NCI-H1694 treated with DMSO at 0.1 percent for 48 hours (cell line): ENCODE measurements at regions not wholly inside any gene's neighbourhood (a gene's known extent, or its start where the extent isn't known, plus 50 kb on each side); places are given as distances from the start of the nearest gene placed in this dataset.
A peak's percentile ranks its signal among the peaks of the same experiment; 100 is the strongest.
"Not testable (repeated sequence)": the region's sequence is repeated elsewhere in the genome, so short reads cannot be mapped to it uniquely, and the experiment has no call there.

Experiments used
- DNase-seq: peaks from one replicate; lab custom pipeline; 2025; lab: John Stamatoyannopoulos, UW

- not testable (repeated sequence) for DNase-seq
Observed at GRCh38 chr22:22296047-22296446, 51.5 kb downstream of the VPREB1 start.

GRCh38 chr22:22297159-22297793 lies 52.7 kb downstream of the VPREB1 start:
- DNase-seq, result not testable (repeated sequence)

GRCh38 chr22:22297794-22298653 lies 53.4 kb downstream of the VPREB1 start:
- DNase-seq, result peak; percentile 33

- DNase-seq, result not testable (repeated sequence)
Observed at GRCh38 chr22:22298654-22299009, 54.0 kb downstream of the VPREB1 start.

GRCh38 chr22:22300511-22300910 lies 55.9 kb downstream of the VPREB1 start:
- DNase-seq, result not testable (repeated sequence)

- DNase-seq, result not testable (repeated sequence)
Observed at GRCh38 chr22:22300946-22301345, 56.4 kb downstream of the VPREB1 start.

- no peak for DNase-seq
Observed at GRCh38 chr22:22316589-22316988, 72.0 kb downstream of the VPREB1 start.

GRCh38 chr22:22318723-22319465 lies 74.3 kb downstream of the VPREB1 start:
- no peak for DNase-seq

- DNase-seq, result peak; percentile 43
Observed at GRCh38 chr22:22321743-22322611, 77.4 kb downstream of the VPREB1 start.

GRCh38 chr22:22322792-22323191 lies 78.2 kb downstream of the VPREB1 start:
- DNase-seq, result no peak

- no peak for DNase-seq
Observed at GRCh38 chr22:22327723-22328122, 83.1 kb downstream of the VPREB1 start.

GRCh38 chr22:22329792-22330191 lies 85.2 kb downstream of the VPREB1 start:
- no peak for DNase-seq

- not testable (repeated sequence) for DNase-seq
Observed at GRCh38 chr22:22335640-22336039, 91.1 kb downstream of the VPREB1 start.

GRCh38 chr22:22336333-22336732 lies 91.7 kb downstream of the VPREB1 start:
- not testable (repeated sequence) for DNase-seq

- not testable (repeated sequence) for DNase-seq
Observed at GRCh38 chr22:22338778-22339177, 94.2 kb downstream of the VPREB1 start.

- no peak for DNase-seq
Observed at GRCh38 chr22:22341736-22342135, 97.2 kb downstream of the VPREB1 start.

- peak; percentile 18 for DNase-seq
Observed at GRCh38 chr22:22342697-22343580, 98.4 kb downstream of the VPREB1 start.

GRCh38 chr22:22343581-22344296 lies 99.2 kb downstream of the VPREB1 start:
- DNase-seq, result no peak

- no peak for DNase-seq
Observed at GRCh38 chr22:22344430-22344829, 99.8 kb downstream of the VPREB1 start.

- no peak for DNase-seq
Observed at GRCh38 chr22:22345781-22346180, 101.2 kb downstream of the VPREB1 start.
